A673 (cell line): ENCODE measurements at regions not wholly inside any gene's neighbourhood (a gene's known extent, or its start where the extent isn't known, plus 50 kb on each side); places are given as distances from the start of the nearest gene placed in this dataset.

ENCODE experiments used
- BruUV-seq: library from RNA; stranded (reverse); fragments of 400-500 nt; replicated peaks from 2 replicates; lab custom pipeline; 2021; lab: Mats Ljungman, UMichigan
- CTCF ChIA-PET: fragments of 300-600 bp; sonication (Branson Sonifier 250); formaldehyde crosslinking; loops from one replicate; lab custom pipeline; 2022; ENCODE audit warnings: antibody characterized with exemption; lab: Charles Lee
- POLR2A ChIA-PET: fragments of 300-600 bp; sonication (Branson Sonifier 250); formaldehyde crosslinking; loops from one replicate; lab custom pipeline; 2022; ENCODE audit warnings: antibody characterized with exemption; ENCODE audit not compliant: low non-redundant PET; lab: Charles Lee
- DNase-seq: peaks from one replicate; pipeline ENCODE4 v3.0.0-alpha.2; 2015; ENCODE audit warnings: low spot score
- H3K27ac ChIP-seq: fragments of 200-600 bp; sonication (generic); 2 replicates; pipeline ENCODE4 v1.5.1; 2016; ENCODE audit warnings: mixed run types, low read depth, mild to moderate bottlenecking, mixed read lengths, antibody characterized with exemption, low read length; ENCODE audit not compliant: poor library complexity, severe bottlenecking
- H3K27me3 ChIP-seq: fragments of 200-600 bp; sonication (generic); replicated peaks from 2 replicates; pipeline ENCODE4 v1.6.1; 2017; ENCODE audit warnings: mixed run types, low read depth, mild to moderate bottlenecking, mixed read lengths, antibody characterized with exemption, low read length; ENCODE audit not compliant: insufficient read depth, poor library complexity
- H3K36me3 ChIP-seq: fragments of 200-600 bp; sonication (generic); 2 replicates; pipeline ENCODE4 v1.6.1; 2016; ENCODE audit warnings: mixed run types, mild to moderate bottlenecking, mixed read lengths, antibody characterized with exemption, low read length; ENCODE audit not compliant: insufficient read depth, poor library complexity, severe bottlenecking
- H3K4me1 ChIP-seq: fragments of 200-600 bp; sonication (generic); 2 replicates; pipeline ENCODE4 v1.6.1; 2017; ENCODE audit warnings: mixed run types, mild to moderate bottlenecking, mixed read lengths, antibody characterized with exemption, low read length; ENCODE audit not compliant: insufficient read depth, poor library complexity, severe bottlenecking
- H3K4me3 ChIP-seq: fragments of 200-600 bp; sonication (generic); 2 replicates; pipeline ENCODE4 v1.5.1; 2016; ENCODE audit warnings: low read depth, mixed run types, mild to moderate bottlenecking, mixed read lengths, low read length; ENCODE audit not compliant: poor library complexity, severe bottlenecking
- H3K9me3 ChIP-seq: fragments of 200-600 bp; sonication (generic); 2 replicates; pipeline ENCODE4 v1.6.1; 2016; ENCODE audit warnings: mixed run types, low read depth, mild to moderate bottlenecking, mixed read lengths, antibody characterized with exemption, low read length; ENCODE audit not compliant: poor library complexity, severe bottlenecking
- EZH2 ChIP-seq: fragments of 200-600 bp; sonication (generic); IDR thresholded peaks from 2 replicates; pipeline ENCODE4 v1.6.1; 2017; ENCODE audit warnings: borderline replicate concordance, low read depth, mild to moderate bottlenecking, mixed read lengths, antibody characterized with exemption, low read length; ENCODE audit not compliant: poor library complexity, severe bottlenecking
- intact Hi-C: fragments of 100-400 bp; cut with micrococcal nuclease; formaldehyde crosslinking; loops from one replicate; pipeline ENCODE4 v1.10.0; 2022; ENCODE audit not compliant: unreplicated experiment
- TF ChIP-seq, protein P1 (sequence below): fragments of 300-800, 200-600 bp; sonication (generic); conservative IDR thresholded peaks from 2 replicates; pipeline ENCODE4 v1.5.1; 2017; ENCODE audit warnings: low read depth, mild to moderate bottlenecking, antibody characterized with exemption, low read length, moderate library complexity, mixed read lengths

DNA sequence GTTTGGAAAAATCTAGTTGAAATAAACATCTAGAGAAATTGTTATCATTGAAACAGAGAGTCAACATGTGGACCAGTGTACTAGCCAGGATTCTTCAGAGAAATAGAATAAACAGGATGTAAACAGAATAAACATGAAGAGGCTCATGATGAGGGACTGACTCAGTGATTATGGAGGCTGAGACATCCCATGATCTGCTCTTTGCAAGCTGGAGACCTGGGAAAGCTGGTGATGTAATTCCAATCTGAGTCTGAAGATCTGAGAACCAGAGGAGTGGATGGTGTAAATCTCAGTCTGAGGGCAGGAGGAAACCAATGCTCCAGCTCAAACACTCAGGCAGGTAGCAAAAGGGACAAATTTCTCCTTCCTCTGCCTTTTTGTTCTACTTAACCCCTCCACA, 62.9 kb upstream of the FAM180A start:
- no peak for DNase-seq
- Histone ChIP-seq H3K27ac (no peak overlapping the region), H3K36me3 (no peaks in the 10 kb centered on the region), H3K9me3 (no peaks in the 10 kb centered on the region), H3K4me1 (peaks cover 12% of the 10 kb centered on the region), H3K27me3 (no peaks in the 10 kb centered on the region), H3K4me3 (no peak overlapping the region)
- no peak for TF ChIP-seq EZH2
- TF ChIP-seq, protein P1, sequence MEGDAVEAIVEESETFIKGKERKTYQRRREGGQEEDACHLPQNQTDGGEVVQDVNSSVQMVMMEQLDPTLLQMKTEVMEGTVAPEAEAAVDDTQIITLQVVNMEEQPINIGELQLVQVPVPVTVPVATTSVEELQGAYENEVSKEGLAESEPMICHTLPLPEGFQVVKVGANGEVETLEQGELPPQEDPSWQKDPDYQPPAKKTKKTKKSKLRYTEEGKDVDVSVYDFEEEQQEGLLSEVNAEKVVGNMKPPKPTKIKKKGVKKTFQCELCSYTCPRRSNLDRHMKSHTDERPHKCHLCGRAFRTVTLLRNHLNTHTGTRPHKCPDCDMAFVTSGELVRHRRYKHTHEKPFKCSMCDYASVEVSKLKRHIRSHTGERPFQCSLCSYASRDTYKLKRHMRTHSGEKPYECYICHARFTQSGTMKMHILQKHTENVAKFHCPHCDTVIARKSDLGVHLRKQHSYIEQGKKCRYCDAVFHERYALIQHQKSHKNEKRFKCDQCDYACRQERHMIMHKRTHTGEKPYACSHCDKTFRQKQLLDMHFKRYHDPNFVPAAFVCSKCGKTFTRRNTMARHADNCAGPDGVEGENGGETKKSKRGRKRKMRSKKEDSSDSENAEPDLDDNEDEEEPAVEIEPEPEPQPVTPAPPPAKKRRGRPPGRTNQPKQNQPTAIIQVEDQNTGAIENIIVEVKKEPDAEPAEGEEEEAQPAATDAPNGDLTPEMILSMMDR: no peak
- CTCF ChIA-PET: no interaction called here
- no TSS peak for BruUV-seq
- POLR2A ChIA-PET: interaction anchor here (0.7 kb wide), 1 partner anchor 409 kb away, joined by 7 read pairs; no protein-coding TSS in a partner anchor
- intact Hi-C loops: no loop called here

DNA sequence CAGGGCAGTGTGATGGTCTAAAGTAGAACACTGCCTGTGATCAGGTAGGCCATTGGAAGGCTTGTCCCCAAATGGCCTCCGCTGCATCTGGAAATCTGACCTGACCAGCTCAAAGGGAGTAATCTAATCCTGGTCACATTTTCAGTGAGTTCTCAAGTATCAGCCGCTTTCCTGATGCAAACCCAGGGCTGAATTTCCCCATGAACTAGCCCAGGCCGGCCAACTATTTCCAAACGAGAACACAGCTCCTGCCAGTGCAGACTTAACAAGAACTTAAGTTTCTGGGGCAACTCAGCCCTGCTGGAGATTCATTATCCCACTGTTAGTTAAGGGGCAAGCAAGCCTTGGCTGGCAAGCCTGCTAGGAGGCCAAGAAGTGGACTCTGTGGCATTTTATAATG, 59.6 kb upstream of the FAM180A start:
- Histone ChIP-seq H3K27ac (no peak overlapping the region), H3K27me3 (no peaks in the 10 kb centered on the region), H3K4me1 (no peaks in the 10 kb centered on the region), H3K36me3 (no peaks in the 10 kb centered on the region), H3K9me3 (no peaks in the 10 kb centered on the region), H3K4me3 (no peak overlapping the region)
- TF ChIP-seq EZH2: no peak
- TF ChIP-seq, protein P1: no peak
- intact Hi-C loops: loop anchor here (10.0 kb wide), 2 partner anchors 467 to 523 kb away; no protein-coding TSS in a partner anchor
- CTCF ChIA-PET: no interaction called here
- no peak for DNase-seq
- POLR2A ChIA-PET: no interaction called here
- no TSS peak for BruUV-seq

DNA sequence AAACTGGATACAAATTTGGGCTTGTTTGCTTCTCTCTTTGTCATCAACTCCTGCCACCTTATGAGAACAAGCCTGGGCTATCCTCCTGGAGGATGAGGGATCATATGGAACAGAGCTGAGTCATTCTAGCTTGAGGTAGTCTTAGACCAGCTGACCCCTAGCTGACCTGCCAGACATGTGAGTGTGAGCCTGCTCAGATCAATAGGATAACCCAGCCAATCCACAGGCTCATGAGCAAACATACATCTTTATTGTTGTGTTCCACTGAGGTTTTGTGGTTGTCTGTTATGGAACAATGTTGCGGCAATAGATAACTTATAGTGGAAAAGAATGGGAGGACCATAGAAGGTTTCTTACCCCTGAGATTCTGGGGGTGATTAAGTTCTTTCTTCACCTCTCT, 54.5 kb upstream of the FAM180A start:
- ChIA-PET CTCF (no interaction called here), POLR2A (no interaction called here)
- TF ChIP-seq, protein P1: no peak
- no peak for TF ChIP-seq EZH2
- no peak overlapping the region for H3K27ac ChIP-seq
- no TSS peak for BruUV-seq
- H3K4me3 ChIP-seq: no peak overlapping the region
- H3K27me3 ChIP-seq: no peaks in the 10 kb centered on the region
- H3K36me3 ChIP-seq: no peaks in the 10 kb centered on the region
- intact Hi-C loops: loop anchor here (5.0 to 10.0 kb wide), 5 partner anchors 472 to 1789 kb away; no protein-coding TSS in a partner anchor
- H3K9me3 ChIP-seq: no peaks in the 10 kb centered on the region
- peaks cover 6% of the 10 kb centered on the region for H3K4me1 ChIP-seq
- no peak for DNase-seq
